Body of pancreas (tissue), 4 donors: ENCODE measurements at regions not wholly inside any gene's neighbourhood (a gene's known extent, or its start where the extent isn't known, plus 50 kb on each side); places are given as distances from the start of the nearest gene placed in this dataset.

ENCODE experiments used
- ATAC-seq: fragments of 150-250 bp; one replicate; pipeline ENCODE4 v1.9.1; 2016
- DNase-seq, 4 donors: peaks; one replicate each; pipeline ENCODE4 v3.0.0-alpha.2; 2019
- H3K27ac ChIP-seq, 4 donors: fragments of 200-600 bp; sonication (generic); 1 replicate in 3 of 4; 2 replicates in 1 of 4; pipeline versions ENCODE4 v1.5.1 to v1.6.1; 2016 to 2019; ENCODE audit warnings: mild to moderate bottlenecking in 1 of 4, mixed read lengths in 1 of 4, moderate library complexity in 1 of 4
- H3K27me3 ChIP-seq, 2 donors: fragments of 200-600 bp; sonication (generic); one replicate each; pipeline ENCODE4 v1.6.0; 2016; ENCODE audit warnings: mild to moderate bottlenecking in 1 of 2
- H3K36me3 ChIP-seq, 2 donors: fragments of 200-600 bp; sonication (generic); replicated peaks in 1 of 2; 2 replicates each; pipeline ENCODE4 v1.5.1; 2016; ENCODE audit warnings: low read depth in 2 of 2; ENCODE audit not compliant: insufficient read depth in 1 of 2
- H3K4me1 ChIP-seq: fragments of 200-600 bp; sonication (generic); one replicate; pipeline ENCODE4 v1.6.0; 2016
- H3K4me3 ChIP-seq, 2 donors: fragments of 200-600 bp; sonication (generic); 1 replicate in 1 of 2; 2 replicates in 1 of 2; pipeline ENCODE4 v1.5.1; 2016 to 2019
- H3K9me3 ChIP-seq, 3 donors: fragments of 200-600 bp; sonication (generic); 1 replicate in 2 of 3; 2 replicates in 1 of 3; pipeline ENCODE4 v1.5.1; 2016
- CTCF ChIP-seq, 7 experiments: fragments of 450-650 bp in 4 of 7; fragments of 200-600 bp in 3 of 7; sonication (generic) in 3 of 7; IDR thresholded peaks; one replicate each; pipeline ENCODE4 v1.5.1; 2016 to 2019; ENCODE audit warnings: antibody characterized with exemption in 7 of 7
- POLR2A ChIP-seq, 3 donors: fragments of 450-650 bp; IDR thresholded peaks; one replicate each; pipeline ENCODE4 v1.6.1; 2016; ENCODE audit warnings: antibody characterized with exemption in 3 of 3, mild to moderate bottlenecking in 2 of 3
- WGBS, 2 donors: methylation state at CpG; one replicate each; pipeline ENCODE4 v1.1.5; 2017; 5-methylcytosine and 5-hydroxymethylcytosine counted together
- intact Hi-C: fragments of 100-400 bp; cut with DNase I; formaldehyde crosslinking; loops from one replicate; pipeline ENCODE4 v1.15.1; 2023

- ATAC-seq: no peak
- H3K36me3 ChIP-seq: no peaks in the 10 kb centered on the region
- DNase-seq: no peak
- no peaks in the 10 kb centered on the region for H3K27me3 ChIP-seq
- intact Hi-C loops: no loop called here
- H3K9me3 ChIP-seq: no peaks in the 10 kb centered on the region
- peaks cover 34% of the 10 kb centered on the region for H3K4me1 ChIP-seq
- no peak overlapping the region for H3K4me3 ChIP-seq
- peak overlapping the region; percentile 39 to 71 (median 57) for H3K27ac ChIP-seq
- no peak for TF ChIP-seq CTCF (IDR thresholded peaks at IDR 0.05)
- TF ChIP-seq POLR2A (IDR thresholded peaks at IDR 0.05): no peak
- 74 to 80% methylated on average over 4 of the region's 4 CpGs for WGBS, 2 donors
Measured at GRCh38 chr5:116675626-116675910, 100.9 kb upstream of the SEMA6A start.

GRCh38 chr5:116674881-116675625, 100.4 kb upstream of the SEMA6A start:
- H3K4me1 ChIP-seq: peaks cover 34% of the 10 kb centered on the region
- ATAC-seq (no peak), DNase-seq (peak in 1 of 4 donors; percentile 17)
- no peaks in the 10 kb centered on the region for H3K27me3 ChIP-seq
- H3K36me3 ChIP-seq: no peaks in the 10 kb centered on the region
- peak overlapping the region; percentile 39 to 71 (median 60) for H3K27ac ChIP-seq
- intact Hi-C loops: no loop called here
- WGBS, 2 donors: 28 to 38% methylated on average over 6 of the region's 6 CpGs
- no peak overlapping the region for H3K4me3 ChIP-seq
- no peaks in the 10 kb centered on the region for H3K9me3 ChIP-seq
- TF ChIP-seq POLR2A (IDR thresholded peaks at IDR 0.05): no peak

DNA sequence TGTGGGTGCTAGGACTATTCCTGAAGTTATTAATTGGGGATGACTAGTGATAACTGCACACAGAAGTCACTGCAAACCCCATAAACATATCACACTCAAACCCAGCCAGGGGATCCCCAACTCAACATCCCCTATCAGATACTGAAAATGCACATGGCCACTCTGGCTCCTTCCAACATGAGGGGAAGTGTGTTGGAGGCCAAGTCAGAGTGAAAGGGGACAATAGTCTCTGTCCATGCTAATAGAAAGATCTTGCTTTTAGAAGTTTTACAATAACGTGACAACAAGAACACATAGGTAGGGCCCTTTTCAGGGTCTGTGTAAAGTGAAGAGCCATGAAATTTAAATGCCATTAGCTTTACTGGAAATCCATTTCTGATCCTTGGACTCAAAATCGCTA, 98.8 kb upstream of the SEMA6A start:
- Histone ChIP-seq H3K27me3 (no peaks in the 10 kb centered on the region), H3K36me3 (no peaks in the 10 kb centered on the region), H3K27ac (peak overlapping the region; percentile 30 to 71 (median 60)), H3K4me1 (peaks cover 34% of the 10 kb centered on the region), H3K4me3 (no peak overlapping the region), H3K9me3 (no peaks in the 10 kb centered on the region)
- intact Hi-C loops: no loop called here
- TF ChIP-seq CTCF (IDR thresholded peaks at IDR 0.05) (no peak), POLR2A (IDR thresholded peaks at IDR 0.05) (no peak)
- DNase-seq (no peak), ATAC-seq (no peak)
- WGBS, 2 donors: 72 to 74% methylated on average over 2 of the region's 2 CpGs

GRCh38 chr5:116672203-116672602, 97.6 kb upstream of the SEMA6A start:
- intact Hi-C loops: no loop called here
- ATAC-seq: peak; percentile 88
- no peak for TF ChIP-seq POLR2A (IDR thresholded peaks at IDR 0.05)
- TF ChIP-seq CTCF (IDR thresholded peaks at IDR 0.05): no peak
- no peaks in the 10 kb centered on the region for H3K9me3 ChIP-seq
- peak overlapping the region; percentile 56 to 78 (median 72) for H3K27ac ChIP-seq
- H3K4me3 ChIP-seq: no peak overlapping the region
- H3K27me3 ChIP-seq: no peaks in the 10 kb centered on the region
- no peak for DNase-seq
- peaks cover 29% of the 10 kb centered on the region for H3K4me1 ChIP-seq
- H3K36me3 ChIP-seq: no peaks in the 10 kb centered on the region

DNA sequence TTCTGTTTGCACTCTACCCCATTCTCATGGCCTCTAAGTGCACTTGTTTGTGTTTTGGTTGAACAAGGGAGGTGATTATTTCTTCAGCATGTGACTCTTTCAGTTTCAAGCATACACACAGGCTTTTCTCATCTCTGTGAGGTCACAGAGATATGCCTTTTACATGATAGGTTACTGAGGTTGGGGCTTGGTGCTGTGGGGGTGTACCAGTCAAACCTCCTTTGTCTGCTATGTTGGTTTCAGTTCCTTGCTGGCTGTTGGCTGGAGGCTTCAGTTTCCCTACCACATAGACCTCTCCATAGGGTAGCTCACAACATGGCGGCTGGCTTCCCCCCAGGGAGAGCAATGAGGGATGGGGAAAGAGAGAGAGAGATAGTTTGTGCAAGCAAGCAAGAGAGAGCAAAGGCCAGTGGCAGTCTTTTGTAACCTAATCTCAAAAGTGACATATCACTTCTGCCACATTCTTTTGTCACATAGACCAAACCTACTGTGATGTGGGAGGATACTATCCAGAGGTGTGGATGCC, 96.7 kb upstream of the SEMA6A start:
- no peak overlapping the region for H3K4me3 ChIP-seq
- TF ChIP-seq POLR2A (IDR thresholded peaks at IDR 0.05) (no peak), CTCF (IDR thresholded peaks at IDR 0.05) (no peak)
- intact Hi-C loops: no loop called here
- no peaks in the 10 kb centered on the region for H3K9me3 ChIP-seq
- H3K36me3 ChIP-seq: no peaks in the 10 kb centered on the region
- peaks cover 28% of the 10 kb centered on the region for H3K4me1 ChIP-seq
- ATAC-seq (no peak), DNase-seq (no peak)
- H3K27me3 ChIP-seq: no peaks in the 10 kb centered on the region
- WGBS, 2 donors: 74 to 82% methylated on average over 1 of the region's 1 CpG
- H3K27ac ChIP-seq: peak overlapping the region; percentile 56 to 78 (median 72)
